PC-9 (cell line): ENCODE measurements at regions not wholly inside any gene's neighbourhood (a gene's known extent, or its start where the extent isn't known, plus 50 kb on each side); places are given as distances from the start of the nearest gene placed in this dataset.

Source experiments
- BruUV-seq: library from RNA; stranded (reverse); fragments of 400-500 nt; replicated peaks from 2 replicates; lab custom pipeline; 2021; lab: Mats Ljungman, UMichigan
- CTCF ChIA-PET: fragments of 300-600 bp; sonication (Branson Sonifier 250); formaldehyde crosslinking; loops from one replicate; lab custom pipeline; 2022; ENCODE audit warnings: antibody characterized with exemption; lab: Charles Lee
- POLR2A ChIA-PET: fragments of 300-600 bp; sonication (Branson Sonifier 250); formaldehyde crosslinking; loops from one replicate; lab custom pipeline; 2022; ENCODE audit warnings: antibody characterized with exemption; ENCODE audit not compliant: unreplicated experiment; lab: Charles Lee
- DNase-seq, 2 experiments: peaks; one replicate each; pipeline versions ENCODE4 v3.0.0 to v3.0.0-alpha.2; 2015 to 2022; ENCODE audit warnings: mixed read lengths in 1 of 2
- H2AFZ ChIP-seq: fragments of 200-600 bp; sonication (generic); 2 replicates; pipeline ENCODE4 v1.8.1; 2017; ENCODE audit warnings: antibody characterized with exemption
- H3F3A ChIP-seq: fragments of 200-600 bp; sonication (generic); 2 replicates; pipeline ENCODE4 v1.8.1; 2017; ENCODE audit warnings: antibody characterized with exemption, mild to moderate bottlenecking, low read depth; ENCODE audit not compliant: insufficient read depth
- H3K27ac ChIP-seq: fragments of 200-600 bp; sonication (generic); 2 replicates; pipeline ENCODE4 v1.6.1; 2016; ENCODE audit warnings: mixed run types
- H3K27me3 ChIP-seq: fragments of 200-600 bp; sonication (generic); 2 replicates; pipeline ENCODE4 v1.6.1; 2016; ENCODE audit warnings: low read depth, mixed run types; ENCODE audit not compliant: insufficient read depth
- H3K36me3 ChIP-seq: fragments of 200-600 bp; sonication (generic); 2 replicates; pipeline ENCODE4 v1.6.1; 2016; ENCODE audit warnings: low read depth, mixed run types
- H3K4me1 ChIP-seq: fragments of 200-600 bp; sonication (generic); replicated peaks from 2 replicates; pipeline ENCODE4 v1.6.1; 2016; ENCODE audit warnings: mixed run types; ENCODE audit not compliant: insufficient read depth
- H3K4me2 ChIP-seq: fragments of 200-600 bp; sonication (generic); 2 replicates; pipeline ENCODE4 v1.6.1; 2017; ENCODE audit warnings: mixed run types
- H3K4me3 ChIP-seq: fragments of 200-600 bp; sonication (generic); 2 replicates; pipeline ENCODE4 v1.6.1; 2016; ENCODE audit warnings: mixed run types
- H3K79me2 ChIP-seq: fragments of 200-600 bp; sonication (generic); 2 replicates; pipeline ENCODE4 v1.6.1; 2017; ENCODE audit warnings: low read depth, mixed run types
- H3K9me2 ChIP-seq: fragments of 200-600 bp; sonication (generic); 2 replicates; pipeline ENCODE4 v1.8.1; 2017; ENCODE audit warnings: mild to moderate bottlenecking; ENCODE audit not compliant: insufficient read depth
- H3K9me3 ChIP-seq: fragments of 200-600 bp; sonication (generic); 2 replicates; pipeline ENCODE4 v1.8.1; 2016; ENCODE audit warnings: low read depth; ENCODE audit not compliant: insufficient read depth
- H4K20me1 ChIP-seq: fragments of 200-600 bp; sonication (generic); 2 replicates; pipeline ENCODE4 v1.8.1; 2017; ENCODE audit not compliant: insufficient read depth
- CTCF ChIP-seq: fragments of 200-600 bp; sonication (generic); conservative IDR thresholded peaks from 2 replicates; pipeline ENCODE4 v1.6.1; 2017; ENCODE audit warnings: mixed run types, antibody characterized with exemption, mild to moderate bottlenecking, moderate library complexity
- EZH2 ChIP-seq: fragments of 200-600 bp; sonication (generic); IDR thresholded peaks from 2 replicates; pipeline ENCODE4 v1.8.0; 2017; ENCODE audit warnings: antibody characterized with exemption, low read depth
- intact Hi-C: fragments of 100-400 bp; cut with micrococcal nuclease; formaldehyde crosslinking; loops from one replicate; pipeline ENCODE4 v1.10.0; 2022; ENCODE audit not compliant: unreplicated experiment

GRCh38 chr7:85462671-85463070, 275.8 kb upstream of the SEMA3D start:
- no peaks in the 10 kb centered on the region for H3K9me2 ChIP-seq
- H2AFZ ChIP-seq: no peak overlapping the region
- intact Hi-C loops: no loop called here
- H4K20me1 ChIP-seq: no peaks in the 10 kb centered on the region
- H3F3A ChIP-seq: no peaks in the 10 kb centered on the region
- H3K79me2 ChIP-seq: no peaks in the 10 kb centered on the region
- TF ChIP-seq EZH2 (no peak), CTCF (no peak)
- no peaks in the 10 kb centered on the region for H3K4me1 ChIP-seq
- no peak overlapping the region for H3K4me2 ChIP-seq
- no TSS peak for BruUV-seq
- H3K9me3 ChIP-seq: no peaks in the 10 kb centered on the region
- no peak for DNase-seq
- ChIA-PET CTCF (no interaction called here), POLR2A (no interaction called here)
- no peaks in the 10 kb centered on the region for H3K27me3 ChIP-seq
- no peak overlapping the region for H3K4me3 ChIP-seq
- H3K27ac ChIP-seq: no peak overlapping the region
- no peaks in the 10 kb centered on the region for H3K36me3 ChIP-seq

DNA sequence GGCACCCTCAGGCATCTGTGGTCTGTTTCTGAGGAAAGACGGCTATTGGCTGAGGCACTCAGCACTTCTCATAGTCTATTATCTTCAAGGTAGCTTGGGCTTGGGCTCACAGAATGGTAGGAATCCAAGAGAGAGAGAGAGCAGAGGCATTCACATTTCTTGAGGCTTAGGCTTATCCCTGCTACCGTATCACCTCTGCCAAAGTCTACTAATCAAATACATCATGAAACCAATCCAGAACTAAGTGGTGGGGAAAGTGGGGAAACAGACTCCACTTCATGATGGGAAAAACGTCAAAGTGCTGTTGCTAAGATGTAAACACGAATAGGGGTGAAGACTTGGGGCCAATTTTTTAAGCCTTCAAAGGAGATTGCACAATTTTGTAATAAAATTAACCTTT, 271.1 kb upstream of the SEMA3D start:
- POLR2A ChIA-PET: no interaction called here
- BruUV-seq: no TSS peak

DNA sequence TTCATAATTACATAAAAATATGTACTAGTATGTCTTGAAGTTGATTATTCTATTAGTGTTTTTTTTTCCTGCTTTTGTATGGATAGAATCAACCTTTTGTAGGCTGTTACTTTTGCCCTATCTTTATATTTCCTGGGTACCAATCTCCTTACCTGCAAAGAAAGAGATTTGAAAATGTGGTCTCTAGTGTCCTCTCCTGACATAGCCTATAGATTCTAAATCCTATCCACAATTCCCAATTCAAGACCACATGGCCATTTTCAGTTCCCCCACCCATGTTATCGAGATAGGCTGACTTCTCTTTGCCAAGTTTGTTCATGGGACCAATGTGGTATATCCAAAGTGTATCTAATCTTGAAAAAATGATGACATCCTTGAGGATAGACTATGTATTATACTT, 269.4 kb upstream of the SEMA3D start:
- BruUV-seq: no TSS peak
- H3K4me1 ChIP-seq: no peaks in the 10 kb centered on the region
- ChIA-PET CTCF (no interaction called here), POLR2A (no interaction called here)
- no peaks in the 10 kb centered on the region for H4K20me1 ChIP-seq
- H3F3A ChIP-seq: no peaks in the 10 kb centered on the region
- no peaks in the 10 kb centered on the region for H3K79me2 ChIP-seq
- no peak overlapping the region for H3K4me3 ChIP-seq
- no peak for DNase-seq
- H2AFZ ChIP-seq: no peak overlapping the region
- H3K9me2 ChIP-seq: no peaks in the 10 kb centered on the region
- H3K9me3 ChIP-seq: no peaks in the 10 kb centered on the region
- H3K27ac ChIP-seq: no peak overlapping the region
- TF ChIP-seq EZH2 (no peak), CTCF (no peak)
- H3K4me2 ChIP-seq: no peak overlapping the region
- no peaks in the 10 kb centered on the region for H3K36me3 ChIP-seq
- intact Hi-C loops: no loop called here
- no peaks in the 10 kb centered on the region for H3K27me3 ChIP-seq

More for the DNA sequence above, 271.1 kb upstream of the SEMA3D start:
- Histone ChIP-seq H3K9me2 (no peaks in the 10 kb centered on the region), H3K27ac (no peak overlapping the region), H3K79me2 (no peaks in the 10 kb centered on the region), H3K36me3 (no peaks in the 10 kb centered on the region), H3K9me3 (no peaks in the 10 kb centered on the region), H3K4me1 (no peaks in the 10 kb centered on the region), H3F3A (no peaks in the 10 kb centered on the region), H3K4me2 (no peak overlapping the region), H4K20me1 (no peaks in the 10 kb centered on the region), H3K27me3 (no peaks in the 10 kb centered on the region), H2AFZ (no peak overlapping the region), H3K4me3 (no peak overlapping the region)
- TF ChIP-seq EZH2 (no peak), CTCF (no peak)
- intact Hi-C loops: no loop called here
- DNase-seq: no peak
- CTCF ChIA-PET: no interaction called here
